Neural progenitor cell (in vitro differentiated cells): ENCODE measurements at regions not wholly inside any gene's neighbourhood (a gene's known extent, or its start where the extent isn't known, plus 50 kb on each side); places are given as distances from the start of the nearest gene placed in this dataset.
"Not testable (repeated sequence)": the region's sequence is repeated elsewhere in the genome, so short reads cannot be mapped to it uniquely, and the experiment has no call there.

Experiments
- CTCF ChIP-seq: fragments of 200-600 bp; sonication (generic); IDR thresholded peaks from 2 replicates; pipeline ENCODE4 v1.5.1; 2017; ENCODE audit warnings: antibody characterized with exemption, mild to moderate bottlenecking
- EZH2 ChIP-seq: fragments of 200-600 bp; sonication (generic); IDR thresholded peaks from 2 replicates; pipeline ENCODE4 v1.6.1; 2017; ENCODE audit warnings: antibody characterized with exemption, mild to moderate bottlenecking, moderate library complexity
- EZH2phosphoT487 ChIP-seq: fragments of 200-600 bp; sonication (generic); IDR thresholded peaks from 2 replicates; pipeline ENCODE4 v1.6.1; 2017; ENCODE audit warnings: antibody characterized with exemption

DNA sequence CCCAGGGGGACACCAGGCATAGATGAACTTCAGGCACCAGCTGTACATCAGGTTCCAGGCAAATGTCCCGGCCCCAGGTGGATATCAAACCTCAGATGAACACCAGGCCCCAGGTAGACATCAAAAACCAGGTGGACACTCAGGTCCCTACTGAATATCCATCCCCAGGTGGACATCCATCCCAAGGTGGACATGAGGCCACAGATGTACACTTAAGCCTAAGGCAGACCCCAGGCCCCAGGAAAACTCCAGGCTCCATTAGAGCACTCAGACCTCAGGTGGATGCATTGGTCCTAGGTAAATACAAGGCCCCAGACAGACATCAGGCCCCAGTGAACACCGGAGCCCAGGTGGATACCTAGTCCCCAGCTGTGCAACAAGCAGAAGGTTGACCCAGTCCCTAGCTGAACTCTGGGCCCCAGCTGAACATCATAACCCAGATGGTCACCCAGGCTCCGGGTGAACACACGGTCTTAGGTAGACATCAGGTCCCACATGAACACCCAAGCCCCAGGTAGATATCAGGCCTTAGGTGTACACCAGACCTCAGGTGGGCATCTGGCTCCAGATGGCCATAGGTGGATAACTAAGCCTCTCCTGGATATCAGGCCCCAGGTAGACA lies 1484.3 kb upstream of the TPTE start:
- TF ChIP-seq CTCF, EZH2phosphoT487, EZH2: not testable (repeated sequence)
